ENCODE measurements at regions not wholly inside any gene's neighbourhood (a gene's known extent, or its start where the extent isn't known, plus 50 kb on each side); places are given as distances from the start of the nearest gene placed in this dataset.

DNA sequence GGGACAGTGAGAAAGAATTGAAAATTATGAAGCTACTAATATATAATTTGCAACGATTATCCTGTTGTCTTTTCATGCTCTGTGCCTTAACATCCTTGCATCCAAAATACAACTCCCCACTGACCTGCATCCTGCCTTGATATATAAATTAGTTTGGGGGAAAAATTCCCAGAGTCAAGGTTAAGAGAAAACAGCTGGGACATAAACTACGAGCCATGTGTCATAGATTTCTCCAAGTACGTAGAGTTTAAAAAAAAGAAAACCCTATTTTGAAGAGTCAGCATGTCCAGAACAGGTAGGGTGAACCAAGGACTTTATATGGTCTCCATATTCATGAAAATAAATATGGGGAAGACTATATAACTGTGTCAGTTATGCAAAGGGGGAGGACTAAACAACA lies 123.8 kb upstream of the MARCKS start:
- no peak overlapping the region for H3K4me3 ChIP-seq (ENCODE audit: low read depth, low read length)
- no peaks in the 10 kb centered on the region for H3K36me3 ChIP-seq (replicated peaks)
- H3K27ac ChIP-seq, result no peak overlapping the region
- no peak for DNase-seq
- no peak for TF ChIP-seq CTCF (IDR thresholded peaks at IDR 0.05; ENCODE audit: low read depth, low read length, missing control alignments)
- H3K27me3 ChIP-seq (replicated peaks), result no peaks in the 10 kb centered on the region
- in situ Hi-C loops (cut with HindIII; ENCODE audit: low pct_ligation_motif_present, low sequenced_read_pairs), result no loop called here

- no peak for TF ChIP-seq CTCF (IDR thresholded peaks at IDR 0.05; ENCODE audit: low read depth, low read length, missing control alignments)
- no peaks in the 10 kb centered on the region for H3K36me3 ChIP-seq (replicated peaks)
- peak; percentile 4 for DNase-seq
- no peak overlapping the region for H3K27ac ChIP-seq
- no peak overlapping the region for H3K4me3 ChIP-seq (ENCODE audit: low read depth, low read length)
- no peaks in the 10 kb centered on the region for H3K27me3 ChIP-seq (replicated peaks)
- in situ Hi-C loops (cut with HindIII; ENCODE audit: low pct_ligation_motif_present, low sequenced_read_pairs), result no loop called here
Measured at GRCh38 chr6:113734982-113735381, 122.2 kb upstream of the MARCKS start.

GRCh38 chr6:113735491-113735890 lies 121.7 kb upstream of the MARCKS start:
- H3K27ac ChIP-seq, result no peak overlapping the region
- in situ Hi-C loops (cut with HindIII; ENCODE audit: low pct_ligation_motif_present, low sequenced_read_pairs), result no loop called here
- H3K4me3 ChIP-seq (ENCODE audit: low read depth, low read length), result no peak overlapping the region
- no peaks in the 10 kb centered on the region for H3K36me3 ChIP-seq (replicated peaks)
- no peaks in the 10 kb centered on the region for H3K27me3 ChIP-seq (replicated peaks)
- DNase-seq, result no peak
- TF ChIP-seq CTCF (IDR thresholded peaks at IDR 0.05; ENCODE audit: low read depth, low read length, missing control alignments), result no peak

GRCh38 chr6:113736978-113737377 lies 120.2 kb upstream of the MARCKS start:
- H3K36me3 ChIP-seq (replicated peaks), result no peaks in the 10 kb centered on the region
- DNase-seq, result no peak
- no peak overlapping the region for H3K4me3 ChIP-seq (ENCODE audit: low read depth, low read length)
- in situ Hi-C loops (cut with HindIII; ENCODE audit: low pct_ligation_motif_present, low sequenced_read_pairs), result no loop called here
- H3K27me3 ChIP-seq (replicated peaks), result no peaks in the 10 kb centered on the region
- H3K27ac ChIP-seq, result no peak overlapping the region
- no peak for TF ChIP-seq CTCF (IDR thresholded peaks at IDR 0.05; ENCODE audit: low read depth, low read length, missing control alignments)

DNA sequence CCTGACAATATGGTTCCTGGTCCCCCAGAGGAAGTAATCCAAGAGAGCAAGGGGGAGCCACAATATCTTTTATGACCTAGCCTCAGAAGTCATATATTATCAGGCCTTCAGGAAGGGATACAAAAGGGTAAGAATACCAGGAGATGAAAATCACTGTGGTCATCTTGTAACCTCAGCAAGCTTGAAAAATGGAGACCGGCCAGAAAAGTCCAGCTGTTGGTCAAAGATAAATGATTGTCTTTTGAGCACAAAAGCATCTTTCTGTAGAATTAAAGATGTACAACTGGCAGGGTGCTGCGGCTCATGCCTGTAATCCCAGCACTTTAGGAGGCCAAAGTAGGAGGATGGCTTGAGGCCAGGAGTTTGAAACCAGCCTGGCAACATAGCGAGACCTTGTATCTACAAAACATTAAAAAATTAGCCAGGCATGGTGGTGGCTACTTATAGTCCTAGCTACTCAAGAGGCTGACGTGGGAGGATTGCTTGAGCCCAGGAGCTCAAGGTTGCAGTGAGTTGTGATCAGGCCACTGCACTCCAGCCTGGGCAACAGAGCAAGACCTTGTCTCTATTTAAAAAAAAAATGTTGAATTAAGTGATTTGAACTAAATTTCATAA lies 118.0 kb upstream of the MARCKS start:
- Histone ChIP-seq H3K27ac (no peak overlapping the region), H3K36me3 (replicated peaks) (no peaks in the 10 kb centered on the region), H3K4me3 (ENCODE audit: low read depth, low read length) (no peak overlapping the region), H3K27me3 (replicated peaks) (no peaks in the 10 kb centered on the region)
- no peak for TF ChIP-seq CTCF (IDR thresholded peaks at IDR 0.05; ENCODE audit: low read depth, low read length, missing control alignments)
- in situ Hi-C loops (cut with HindIII; ENCODE audit: low pct_ligation_motif_present, low sequenced_read_pairs), result no loop called here
- DNase-seq, result no peak

DNA sequence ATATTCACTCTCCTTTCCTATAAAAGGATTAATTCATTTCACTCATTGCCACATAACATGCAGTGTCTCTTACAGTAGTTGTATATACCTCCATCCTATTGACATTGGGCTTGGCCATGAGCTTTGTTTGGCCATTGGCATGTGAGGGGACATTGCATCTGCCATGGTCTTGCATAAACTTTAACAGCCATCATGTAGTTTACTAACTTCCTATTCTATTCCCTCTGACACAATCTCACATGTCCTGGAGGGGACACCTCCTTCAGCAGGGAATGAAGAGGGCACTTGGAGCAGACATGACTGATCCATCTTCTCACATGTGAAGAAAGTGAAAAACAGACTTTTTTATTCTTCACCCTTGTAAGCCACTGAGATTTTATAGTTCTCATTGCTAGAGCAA lies 115.5 kb upstream of the MARCKS start:
- H3K27me3 ChIP-seq (replicated peaks), result no peaks in the 10 kb centered on the region
- no peaks in the 10 kb centered on the region for H3K36me3 ChIP-seq (replicated peaks)
- in situ Hi-C loops (cut with HindIII; ENCODE audit: low pct_ligation_motif_present, low sequenced_read_pairs), result no loop called here
- H3K27ac ChIP-seq, result no peak overlapping the region
- H3K4me3 ChIP-seq (ENCODE audit: low read depth, low read length), result no peak overlapping the region
- no peak for TF ChIP-seq CTCF (IDR thresholded peaks at IDR 0.05; ENCODE audit: low read depth, low read length, missing control alignments)
- DNase-seq, result no peak
